ENCODE measurements at regions not wholly inside any gene's neighbourhood (a gene's known extent, or its start where the extent isn't known, plus 50 kb on each side); places are given as distances from the start of the nearest gene placed in this dataset.

GRCh38 chr3:18295171-18295920 is 129.8 kb downstream of the SATB1 start:
- DNase-seq (ENCODE audit: low read depth) (peak; percentile 84), FAIRE-seq (peak; percentile 74)
- Histone ChIP-seq H3K27me3 (ENCODE audit: insufficient read depth, low read length) (no peaks in the 10 kb centered on the region), H3K4me1 (ENCODE audit: insufficient read depth, low read length) (peaks cover 6% of the 10 kb centered on the region), H3K9me3 (ENCODE audit: insufficient read depth, low read depth, low read length) (no peaks in the 10 kb centered on the region), H3K79me2 (ENCODE audit: insufficient read depth, low read length) (no peaks in the 10 kb centered on the region), H4K20me1 (ENCODE audit: insufficient read depth, low read length) (no peaks in the 10 kb centered on the region), H2AFZ (ENCODE audit: low read depth, low read length) (no peak overlapping the region), H3K9ac (ENCODE audit: low read length) (no peak overlapping the region), H3K36me3 (ENCODE audit: insufficient read depth, low read length) (no peaks in the 10 kb centered on the region), H3K27ac (ENCODE audit: low read depth, low read length) (no peak overlapping the region), H3K4me2 (ENCODE audit: low read length) (peak overlapping the region; percentile 5), H3K4me3 (ENCODE audit: insufficient read depth, low read depth, low read length) (no peak overlapping the region)
- peaks cover 11% of the 10 kb centered on the region for H3K9me3 Mint-ChIP-seq (ENCODE audit: unreplicated experiment)
- H3K27me3 Mint-ChIP-seq (ENCODE audit: low read depth, unreplicated experiment), result no peaks in the 10 kb centered on the region
- peaks cover 3% of the 10 kb centered on the region for H3K4me1 Mint-ChIP-seq (ENCODE audit: low read depth, unreplicated experiment)
- TF ChIP-seq, protein P1, sequence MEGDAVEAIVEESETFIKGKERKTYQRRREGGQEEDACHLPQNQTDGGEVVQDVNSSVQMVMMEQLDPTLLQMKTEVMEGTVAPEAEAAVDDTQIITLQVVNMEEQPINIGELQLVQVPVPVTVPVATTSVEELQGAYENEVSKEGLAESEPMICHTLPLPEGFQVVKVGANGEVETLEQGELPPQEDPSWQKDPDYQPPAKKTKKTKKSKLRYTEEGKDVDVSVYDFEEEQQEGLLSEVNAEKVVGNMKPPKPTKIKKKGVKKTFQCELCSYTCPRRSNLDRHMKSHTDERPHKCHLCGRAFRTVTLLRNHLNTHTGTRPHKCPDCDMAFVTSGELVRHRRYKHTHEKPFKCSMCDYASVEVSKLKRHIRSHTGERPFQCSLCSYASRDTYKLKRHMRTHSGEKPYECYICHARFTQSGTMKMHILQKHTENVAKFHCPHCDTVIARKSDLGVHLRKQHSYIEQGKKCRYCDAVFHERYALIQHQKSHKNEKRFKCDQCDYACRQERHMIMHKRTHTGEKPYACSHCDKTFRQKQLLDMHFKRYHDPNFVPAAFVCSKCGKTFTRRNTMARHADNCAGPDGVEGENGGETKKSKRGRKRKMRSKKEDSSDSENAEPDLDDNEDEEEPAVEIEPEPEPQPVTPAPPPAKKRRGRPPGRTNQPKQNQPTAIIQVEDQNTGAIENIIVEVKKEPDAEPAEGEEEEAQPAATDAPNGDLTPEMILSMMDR (IDR thresholded peaks at IDR 0.05; ENCODE audit: insufficient read depth, low read depth, low read length), result peak; percentile 75
- TF ChIP-seq EZH2 (IDR thresholded peaks at IDR 0.05; ENCODE audit: insufficient read depth, low read length), result no peak
- no peak overlapping the region for H3K4me3 Mint-ChIP-seq (ENCODE audit: unreplicated experiment)
- H3K27ac Mint-ChIP-seq (ENCODE audit: unreplicated experiment), result no peak overlapping the region
- no peaks in the 10 kb centered on the region for H3K36me3 Mint-ChIP-seq (ENCODE audit: low read depth, unreplicated experiment)

DNA sequence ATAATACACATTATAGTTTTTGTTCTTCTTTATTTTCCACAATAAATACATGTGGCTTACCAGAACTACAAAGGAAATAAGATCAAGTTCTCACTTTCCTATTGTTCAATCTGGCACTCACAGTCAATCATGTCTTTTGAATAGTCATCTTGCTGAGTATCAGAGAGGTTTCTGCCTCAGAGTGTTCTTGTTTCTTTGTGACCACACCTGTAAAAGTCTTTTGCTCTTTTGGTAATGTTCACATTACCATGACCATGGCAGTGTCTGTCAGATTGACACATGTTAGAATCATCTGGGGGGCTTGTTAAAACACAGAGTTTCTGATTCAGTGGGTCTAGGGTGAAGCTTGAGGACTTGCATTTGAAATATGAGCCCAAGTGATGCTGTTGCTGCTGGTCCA is 135.0 kb downstream of the SATB1 start:
- H3K4me3 Mint-ChIP-seq (ENCODE audit: unreplicated experiment), result no peak overlapping the region
- Histone ChIP-seq H3K79me2 (ENCODE audit: insufficient read depth, low read length) (no peaks in the 10 kb centered on the region), H3K36me3 (ENCODE audit: insufficient read depth, low read length) (no peaks in the 10 kb centered on the region), H3K9me3 (ENCODE audit: insufficient read depth, low read depth, low read length) (no peaks in the 10 kb centered on the region), H2AFZ (ENCODE audit: low read depth, low read length) (no peak overlapping the region), H4K20me1 (ENCODE audit: insufficient read depth, low read length) (no peaks in the 10 kb centered on the region), H3K4me1 (ENCODE audit: insufficient read depth, low read length) (peaks cover 6% of the 10 kb centered on the region), H3K27me3 (ENCODE audit: insufficient read depth, low read length) (no peaks in the 10 kb centered on the region), H3K27ac (ENCODE audit: low read depth, low read length) (no peak overlapping the region), H3K4me3 (ENCODE audit: insufficient read depth, low read depth, low read length) (no peak overlapping the region), H3K9ac (ENCODE audit: low read length) (no peak overlapping the region), H3K4me2 (ENCODE audit: low read length) (no peak overlapping the region)
- H3K27me3 Mint-ChIP-seq (ENCODE audit: low read depth, unreplicated experiment), result no peaks in the 10 kb centered on the region
- no peak for FAIRE-seq
- H3K36me3 Mint-ChIP-seq (ENCODE audit: low read depth, unreplicated experiment), result no peaks in the 10 kb centered on the region
- H3K9me3 Mint-ChIP-seq (ENCODE audit: unreplicated experiment), result no peaks in the 10 kb centered on the region
- H3K4me1 Mint-ChIP-seq (ENCODE audit: low read depth, unreplicated experiment), result peaks cover 3% of the 10 kb centered on the region
- H3K27ac Mint-ChIP-seq (ENCODE audit: unreplicated experiment), result no peak overlapping the region
- TF ChIP-seq, protein P1 (IDR thresholded peaks at IDR 0.05; ENCODE audit: insufficient read depth, low read depth, low read length), result no peak
- TF ChIP-seq EZH2 (IDR thresholded peaks at IDR 0.05; ENCODE audit: insufficient read depth, low read length), result no peak
- DNase-seq (ENCODE audit: low read depth), result no peak

DNA sequence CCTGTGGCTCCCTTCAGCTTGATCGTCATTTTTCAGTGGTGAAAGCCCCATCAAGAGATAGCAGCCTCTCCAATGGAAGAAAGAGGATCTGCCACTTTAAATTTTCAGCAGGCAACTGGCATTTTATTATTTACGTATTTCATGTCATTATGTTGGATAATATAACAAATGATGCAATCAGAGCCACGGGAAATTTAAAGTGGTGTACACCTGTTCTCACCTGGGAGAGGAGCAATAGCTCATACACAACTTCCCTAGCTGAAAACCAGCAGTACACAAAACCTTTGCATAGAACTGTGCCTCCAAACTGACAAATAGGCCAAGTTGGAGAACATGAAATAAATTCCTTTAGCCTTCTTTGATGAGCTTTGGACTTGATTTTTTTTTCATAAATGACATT is 136.9 kb downstream of the SATB1 start:
- Histone ChIP-seq H3K36me3 (ENCODE audit: insufficient read depth, low read length) (no peaks in the 10 kb centered on the region), H3K4me1 (ENCODE audit: insufficient read depth, low read length) (no peaks in the 10 kb centered on the region), H3K27me3 (ENCODE audit: insufficient read depth, low read length) (no peaks in the 10 kb centered on the region), H3K9me3 (ENCODE audit: insufficient read depth, low read depth, low read length) (no peaks in the 10 kb centered on the region), H4K20me1 (ENCODE audit: insufficient read depth, low read length) (no peaks in the 10 kb centered on the region), H3K4me2 (ENCODE audit: low read length) (no peak overlapping the region), H3K27ac (ENCODE audit: low read depth, low read length) (no peak overlapping the region), H3K79me2 (ENCODE audit: insufficient read depth, low read length) (no peaks in the 10 kb centered on the region), H3K4me3 (ENCODE audit: insufficient read depth, low read depth, low read length) (no peak overlapping the region), H2AFZ (ENCODE audit: low read depth, low read length) (no peak overlapping the region), H3K9ac (ENCODE audit: low read length) (no peak overlapping the region)
- Mint-ChIP-seq H3K36me3 (ENCODE audit: low read depth, unreplicated experiment) (no peaks in the 10 kb centered on the region), H3K27me3 (ENCODE audit: low read depth, unreplicated experiment) (no peaks in the 10 kb centered on the region), H3K27ac (ENCODE audit: unreplicated experiment) (no peak overlapping the region), H3K4me1 (ENCODE audit: low read depth, unreplicated experiment) (peaks cover 6% of the 10 kb centered on the region), H3K4me3 (ENCODE audit: unreplicated experiment) (no peak overlapping the region), H3K9me3 (ENCODE audit: unreplicated experiment) (no peaks in the 10 kb centered on the region)
- DNase-seq (ENCODE audit: low read depth) (no peak), FAIRE-seq (no peak)
- TF ChIP-seq, protein P1 (IDR thresholded peaks at IDR 0.05; ENCODE audit: insufficient read depth, low read depth, low read length), result no peak
- no peak for TF ChIP-seq EZH2 (IDR thresholded peaks at IDR 0.05; ENCODE audit: insufficient read depth, low read length)

All from astrocyte (in vitro differentiated cells and primary cell).